ENCODE measurements at regions not wholly inside any gene's neighbourhood (a gene's known extent, or its start where the extent isn't known, plus 50 kb on each side); places are given as distances from the start of the nearest gene placed in this dataset.

DNA sequence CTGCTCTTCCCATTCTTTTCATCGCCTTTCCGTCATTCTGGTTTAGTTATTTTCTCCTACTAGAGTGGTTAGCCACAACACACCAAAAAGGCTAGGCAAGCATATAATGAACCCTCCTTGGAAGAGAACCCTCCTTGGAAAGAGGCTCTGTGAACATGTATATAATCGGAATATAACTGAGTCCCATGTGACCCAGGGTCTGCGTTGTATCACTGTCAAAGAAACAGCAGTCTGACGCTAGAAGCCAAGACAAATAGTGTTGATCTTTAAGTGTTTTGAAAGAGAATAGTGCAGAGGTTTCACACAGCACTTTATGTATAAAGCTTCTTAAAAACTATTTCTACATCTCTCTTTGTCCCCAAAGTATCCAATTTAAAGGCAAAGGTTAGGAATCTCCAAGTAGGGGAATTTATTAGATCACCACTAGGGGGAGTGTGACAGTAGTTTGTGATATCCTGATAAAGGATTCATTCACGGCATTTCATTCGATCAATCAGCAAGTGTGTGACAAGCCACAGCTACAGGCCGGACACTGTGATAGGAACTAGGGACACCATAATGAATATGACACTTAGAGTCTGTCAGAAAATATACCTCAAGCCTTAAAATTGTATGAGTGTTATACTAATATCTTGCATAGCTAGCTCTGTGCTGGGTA lies 395.3 kb downstream of the CD109 start:
- DNase-seq (ENCODE audit: low spot score), result peak; percentile 35

DNA sequence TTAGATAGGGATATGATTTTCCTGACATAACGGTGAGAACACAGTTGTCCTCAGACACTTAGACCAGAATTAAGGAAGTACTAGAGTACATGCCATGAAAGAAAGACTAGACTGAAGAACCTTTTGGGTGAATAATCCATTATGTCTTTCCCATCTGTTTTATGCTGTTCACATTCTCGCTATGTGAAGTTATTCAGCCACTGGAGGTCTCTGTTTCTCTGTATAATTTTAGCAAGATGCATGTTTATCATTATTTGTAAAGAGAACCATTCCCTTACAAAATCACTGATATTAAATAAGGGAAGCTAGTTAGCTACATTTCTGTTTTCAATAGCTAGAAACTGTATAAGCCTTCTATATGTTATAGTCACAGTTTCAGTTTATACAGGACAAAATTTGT lies 391.9 kb downstream of the CD109 start:
- no peak for DNase-seq (ENCODE audit: low spot score)

GRCh38 chr6:74075896-74076295 lies 379.9 kb downstream of the CD109 start:
- no peak for DNase-seq (ENCODE audit: low spot score)

GRCh38 chr6:74075323-74075722 lies 379.3 kb downstream of the CD109 start:
- no peak for DNase-seq (ENCODE audit: low spot score)

DNA sequence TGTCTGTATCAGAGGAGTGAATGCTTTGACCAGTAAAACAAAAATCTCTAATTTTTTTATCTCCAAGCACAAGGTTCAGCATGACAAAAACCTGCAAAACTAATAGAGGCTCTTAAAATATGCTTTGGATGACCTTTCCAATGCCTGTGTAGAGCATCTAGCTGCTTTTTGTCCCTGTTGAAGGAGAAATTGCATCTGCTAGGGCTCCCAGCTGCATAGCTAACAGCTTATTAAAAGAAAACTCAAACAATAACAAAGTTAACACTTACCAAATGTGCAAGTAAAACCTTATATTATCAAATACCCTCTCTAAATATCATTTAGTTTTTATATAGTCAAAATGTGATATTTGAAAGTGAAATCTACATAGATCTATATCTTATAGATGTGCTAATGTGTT lies 378.6 kb downstream of the CD109 start:
- DNase-seq (ENCODE audit: low spot score), result no peak

DNA sequence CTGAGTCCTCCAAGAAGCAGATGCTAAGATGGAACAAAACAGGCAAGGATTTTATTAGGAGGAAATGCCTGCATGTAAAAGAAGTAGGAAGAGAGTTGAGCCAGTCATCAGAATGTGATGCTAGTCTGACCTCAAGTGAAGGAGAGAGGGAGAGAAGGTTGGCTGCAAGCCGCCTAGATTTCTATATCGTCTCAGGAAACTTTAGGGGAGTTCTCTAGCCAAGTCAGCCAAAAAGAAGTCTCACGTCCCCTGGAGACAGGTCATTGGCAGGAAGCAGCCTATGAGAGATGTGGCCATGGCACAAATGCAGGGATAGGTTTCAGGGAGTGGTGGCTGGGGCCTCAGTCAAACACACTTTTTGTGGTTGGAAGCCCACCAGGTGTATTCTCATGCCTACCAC lies 378.0 kb downstream of the CD109 start:
- no peak for DNase-seq (ENCODE audit: low spot score)

DNA sequence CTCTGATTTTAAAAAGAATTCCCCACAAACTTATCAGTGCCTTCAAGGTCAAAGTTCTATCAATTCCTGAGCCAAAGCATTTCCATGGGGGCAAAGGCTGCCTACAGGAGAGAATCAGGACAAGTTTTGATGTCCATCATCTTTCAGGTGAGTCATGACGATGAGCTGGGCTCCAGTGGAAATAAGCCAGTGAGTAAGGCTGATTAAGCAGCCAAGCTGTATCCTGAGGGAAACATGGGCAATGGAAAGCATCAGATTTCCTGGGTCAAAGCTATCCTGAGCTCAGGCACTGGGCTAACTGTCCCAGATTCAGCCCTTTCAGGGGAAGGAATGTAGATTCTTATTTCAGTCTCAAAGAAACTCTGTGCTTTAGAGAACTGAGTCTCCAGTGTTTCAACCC lies 377.4 kb downstream of the CD109 start:
- no peak for DNase-seq (ENCODE audit: low spot score)

GRCh38 chr6:74071214-74071613 lies 375.2 kb downstream of the CD109 start:
- no peak for DNase-seq (ENCODE audit: low spot score)

- no peak for DNase-seq (ENCODE audit: low spot score)
These were observed 374.7 kb downstream of the CD109 start for GRCh38 chr6:74070711-74071110.

- DNase-seq (ENCODE audit: low spot score), result no peak
These were observed 374.1 kb downstream of the CD109 start for GRCh38 chr6:74070091-74070490.

DNA sequence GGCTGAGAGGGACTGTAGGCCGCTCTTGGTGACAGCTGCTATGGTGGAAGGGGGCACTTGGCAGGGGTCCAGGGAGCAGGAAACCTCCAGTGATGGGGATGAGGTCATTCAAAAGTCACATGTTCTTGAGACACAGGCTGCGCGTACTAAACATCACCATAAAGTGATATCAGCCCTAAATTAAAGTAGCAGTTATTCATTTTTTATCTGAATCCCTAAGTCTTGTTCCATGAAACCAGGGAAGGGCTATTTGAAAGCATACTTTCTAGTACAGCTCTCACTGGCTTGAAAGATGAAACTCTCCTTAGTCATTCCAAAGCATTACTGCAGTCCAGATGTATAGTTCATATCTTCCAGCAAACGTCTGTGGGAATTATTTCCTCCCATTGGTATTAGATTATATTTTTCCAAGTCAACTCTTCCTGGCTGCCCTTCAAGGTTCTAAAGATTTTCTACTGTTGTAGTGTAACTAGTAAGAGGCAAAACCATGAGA lies 373.1 kb downstream of the CD109 start:
- DNase-seq (ENCODE audit: low spot score), result no peak

DNA sequence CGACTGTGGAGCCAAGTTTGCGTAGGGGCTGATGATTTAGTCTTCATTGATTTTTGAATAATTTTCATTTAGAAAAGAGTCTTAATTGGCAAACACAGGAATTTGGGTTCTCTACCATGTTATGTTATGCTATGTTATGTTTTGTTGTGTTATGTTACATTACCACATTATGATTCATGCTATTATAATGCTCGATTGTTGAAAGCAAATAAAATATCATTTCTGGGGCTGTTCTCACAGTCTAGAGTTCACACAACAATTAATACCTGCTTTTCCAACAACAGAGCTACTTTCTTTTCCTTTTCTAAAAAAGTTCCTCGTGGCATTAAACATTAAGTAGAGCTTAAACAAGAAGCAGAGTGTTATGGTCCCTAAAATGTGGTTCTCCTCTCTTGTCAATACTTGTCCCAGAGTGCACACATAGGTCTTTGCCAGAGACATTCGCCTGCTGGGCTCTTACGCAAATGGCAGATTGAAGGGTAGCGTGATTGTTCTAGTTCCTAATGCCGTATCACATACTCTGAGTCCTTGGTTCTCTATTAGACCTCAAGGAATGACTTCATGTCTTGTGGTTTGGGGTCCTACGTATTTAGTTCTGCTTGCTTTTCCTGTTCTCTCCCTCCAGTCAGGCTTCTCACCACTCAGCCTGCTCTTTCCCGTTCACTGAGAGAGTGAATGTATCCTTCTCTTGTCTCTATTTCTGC lies 370.3 kb downstream of the CD109 start:
- DNase-seq (ENCODE audit: low spot score), result no peak

- DNase-seq (ENCODE audit: low spot score), result no peak
These were observed 369.7 kb downstream of the CD109 start for GRCh38 chr6:74065705-74066104.

GRCh38 chr6:74063391-74063790 lies 367.4 kb downstream of the CD109 start:
- DNase-seq (ENCODE audit: low spot score), result no peak

GRCh38 chr6:74061201-74061600 lies 365.2 kb downstream of the CD109 start:
- no peak for DNase-seq (ENCODE audit: low spot score)

- no peak for DNase-seq (ENCODE audit: low spot score)
These were observed 364.4 kb downstream of the CD109 start for GRCh38 chr6:74060354-74060753.

GRCh38 chr6:74058606-74059005 lies 362.6 kb downstream of the CD109 start:
- DNase-seq (ENCODE audit: low spot score), result no peak

DNA sequence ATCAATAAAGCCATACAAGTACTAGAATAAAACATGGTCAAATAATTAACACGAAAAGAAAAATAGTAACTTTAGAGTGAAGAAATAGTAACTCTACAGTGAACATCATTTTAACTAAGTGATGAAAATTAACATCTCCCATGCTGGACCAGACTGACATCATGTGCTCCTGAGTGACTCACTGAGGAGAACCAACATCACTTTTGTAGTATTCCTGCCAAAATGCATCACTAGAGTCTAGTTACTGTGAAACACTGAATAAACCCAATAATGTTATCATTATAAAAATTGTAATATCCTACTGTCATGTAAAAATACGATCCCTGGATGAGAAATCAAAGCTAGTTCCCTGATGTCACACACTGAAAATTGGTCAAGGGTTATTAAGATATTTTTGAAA lies 361.3 kb downstream of the CD109 start:
- DNase-seq (ENCODE audit: low spot score), result no peak

- no peak for DNase-seq (ENCODE audit: low spot score)
These were observed 358.2 kb downstream of the CD109 start for GRCh38 chr6:74054190-74054589.

- DNase-seq (ENCODE audit: low spot score), result no peak
These were observed 354.9 kb downstream of the CD109 start for GRCh38 chr6:74050921-74051320.

DNA sequence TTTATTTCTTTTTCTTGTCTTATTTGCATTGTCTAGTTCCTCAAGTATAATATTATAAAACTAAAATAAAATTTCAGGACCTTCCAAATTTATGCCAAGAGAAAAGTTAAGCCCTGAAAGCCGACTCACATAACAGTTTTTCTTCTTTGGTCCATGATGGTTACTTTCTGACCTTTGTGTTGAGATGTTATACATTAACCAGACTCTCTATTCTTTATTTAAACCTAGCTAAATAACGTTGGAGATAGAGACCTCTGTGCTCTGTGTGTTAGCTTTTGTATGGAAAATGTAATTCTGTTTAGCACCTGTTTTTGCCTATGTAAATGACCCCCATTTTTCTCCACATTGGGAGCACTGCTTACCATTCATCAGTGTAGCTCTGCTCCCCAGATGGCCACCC lies 352.4 kb downstream of the CD109 start:
- no peak for DNase-seq (ENCODE audit: low spot score)

- no peak for DNase-seq (ENCODE audit: low spot score)
These were observed 348.6 kb downstream of the CD109 start for GRCh38 chr6:74044417-74045096.

- DNase-seq (ENCODE audit: low spot score), result no peak
These were observed 345.4 kb downstream of the CD109 start for GRCh38 chr6:74041420-74041819.

Measured in activated CD4-positive, alpha-beta T cell treated with anti-CD3 and anti-CD28 coated beads, Interleukin-2, Interleukin-4, amounts not matched to agents 100 ng/mL and 50 ng/mL, durations not matched to agents 16 hours and 8 hours (primary cell).